Smooth muscle cell (in vitro differentiated cells): ENCODE measurements at regions not wholly inside any gene's neighbourhood (a gene's known extent, or its start where the extent isn't known, plus 50 kb on each side); places are given as distances from the start of the nearest gene placed in this dataset.

ENCODE experiments used
- DNase-seq: peaks from one replicate; lab custom pipeline; 2025; ENCODE audit not compliant: unreplicated experiment; lab: John Stamatoyannopoulos, UW
- H2AFZ ChIP-seq: fragments of 200-600 bp; sonication (generic); 2 replicates; pipeline ENCODE4 v1.6.0; 2016; ENCODE audit warnings: antibody characterized with exemption, low read depth, mild to moderate bottlenecking
- H3F3A ChIP-seq: fragments of 200-600 bp; sonication (generic); 2 replicates; pipeline ENCODE4 v1.6.0; 2017; ENCODE audit warnings: antibody characterized with exemption, low read depth
- H3K27ac ChIP-seq: fragments of 200-600 bp; sonication (generic); 2 replicates; pipeline ENCODE4 v1.5.1; 2016; ENCODE audit warnings: low read depth, mild to moderate bottlenecking
- H3K27me3 ChIP-seq: fragments of 200-600 bp; sonication (generic); 2 replicates; pipeline ENCODE4 v1.6.1; 2016; ENCODE audit warnings: low read depth, mild to moderate bottlenecking
- H3K36me3 ChIP-seq: fragments of 200-600 bp; sonication (generic); 2 replicates; pipeline ENCODE4 v1.5.1; 2016; ENCODE audit warnings: low read depth
- H3K4me1 ChIP-seq: fragments of 200-600 bp; sonication (generic); 2 replicates; pipeline ENCODE4 v1.5.1; 2016; ENCODE audit warnings: low read depth
- H3K4me2 ChIP-seq: fragments of 200-600 bp; sonication (generic); 2 replicates; pipeline ENCODE4 v1.6.0; 2016; ENCODE audit warnings: mild to moderate bottlenecking
- H3K4me3 ChIP-seq: fragments of 200-600 bp; sonication (generic); 2 replicates; pipeline ENCODE4 v1.5.1; 2016; ENCODE audit warnings: mild to moderate bottlenecking
- H3K79me2 ChIP-seq: fragments of 200-600 bp; sonication (generic); 2 replicates; pipeline ENCODE4 v1.6.0; 2016; ENCODE audit warnings: low read depth, mild to moderate bottlenecking
- H3K9ac ChIP-seq: fragments of 200-600 bp; sonication (generic); 2 replicates; pipeline ENCODE4 v1.6.0; 2016; ENCODE audit warnings: low read depth
- H3K9me3 ChIP-seq: fragments of 200-600 bp; sonication (generic); replicated peaks from 2 replicates; pipeline ENCODE4 v1.5.1; 2016; ENCODE audit warnings: low read depth
- H4K20me1 ChIP-seq: fragments of 200-600 bp; sonication (generic); 2 replicates; pipeline ENCODE4 v1.6.0; 2016; ENCODE audit warnings: low read depth
- WGBS: methylation state at CpG from one replicate; pipeline ENCODE4 v1.1.7; 2016; ENCODE audit warnings: low lambda C conversion rate; 5-methylcytosine and 5-hydroxymethylcytosine counted together
- TF ChIP-seq, protein P1 (sequence below): fragments of 200-600 bp; sonication (generic); IDR thresholded peaks from 2 replicates; pipeline ENCODE4 v1.5.1; 2017; ENCODE audit warnings: borderline replicate concordance, mild to moderate bottlenecking, antibody characterized with exemption; ENCODE audit not compliant: insufficient read depth, poor library complexity, severe bottlenecking

DNA sequence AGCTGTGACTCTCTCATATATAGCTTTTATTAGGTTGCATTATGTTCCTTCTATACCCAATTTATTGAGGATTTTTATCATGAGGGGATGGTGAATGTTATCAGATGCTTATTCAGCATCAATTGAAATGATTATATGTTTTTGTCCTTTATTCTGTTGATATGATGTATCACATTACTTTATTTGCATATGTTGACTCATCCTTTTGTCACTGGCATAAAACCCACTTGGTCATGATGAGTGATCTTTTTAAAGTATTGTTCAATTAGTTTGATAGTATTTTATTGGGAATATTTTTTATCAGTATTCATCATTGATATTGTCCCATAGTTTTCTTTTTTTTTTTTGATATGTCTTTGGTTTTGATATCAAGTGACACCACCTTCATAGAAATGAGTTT lies 529.9 kb downstream of the MMUT start:
- no peak overlapping the region for H3K27ac ChIP-seq
- H3K4me2 ChIP-seq = no peak overlapping the region
- no peak overlapping the region for H2AFZ ChIP-seq
- H3F3A ChIP-seq = no peaks in the 10 kb centered on the region
- no peak overlapping the region for H3K4me3 ChIP-seq
- H3K9ac ChIP-seq = no peak overlapping the region
- no peak for DNase-seq
- H3K27me3 ChIP-seq = no peaks in the 10 kb centered on the region
- TF ChIP-seq, protein P1, sequence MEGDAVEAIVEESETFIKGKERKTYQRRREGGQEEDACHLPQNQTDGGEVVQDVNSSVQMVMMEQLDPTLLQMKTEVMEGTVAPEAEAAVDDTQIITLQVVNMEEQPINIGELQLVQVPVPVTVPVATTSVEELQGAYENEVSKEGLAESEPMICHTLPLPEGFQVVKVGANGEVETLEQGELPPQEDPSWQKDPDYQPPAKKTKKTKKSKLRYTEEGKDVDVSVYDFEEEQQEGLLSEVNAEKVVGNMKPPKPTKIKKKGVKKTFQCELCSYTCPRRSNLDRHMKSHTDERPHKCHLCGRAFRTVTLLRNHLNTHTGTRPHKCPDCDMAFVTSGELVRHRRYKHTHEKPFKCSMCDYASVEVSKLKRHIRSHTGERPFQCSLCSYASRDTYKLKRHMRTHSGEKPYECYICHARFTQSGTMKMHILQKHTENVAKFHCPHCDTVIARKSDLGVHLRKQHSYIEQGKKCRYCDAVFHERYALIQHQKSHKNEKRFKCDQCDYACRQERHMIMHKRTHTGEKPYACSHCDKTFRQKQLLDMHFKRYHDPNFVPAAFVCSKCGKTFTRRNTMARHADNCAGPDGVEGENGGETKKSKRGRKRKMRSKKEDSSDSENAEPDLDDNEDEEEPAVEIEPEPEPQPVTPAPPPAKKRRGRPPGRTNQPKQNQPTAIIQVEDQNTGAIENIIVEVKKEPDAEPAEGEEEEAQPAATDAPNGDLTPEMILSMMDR = no peak
- H3K9me3 ChIP-seq = no peaks in the 10 kb centered on the region
- no peaks in the 10 kb centered on the region for H4K20me1 ChIP-seq
- H3K4me1 ChIP-seq = no peaks in the 10 kb centered on the region
- H3K36me3 ChIP-seq = no peaks in the 10 kb centered on the region
- no peaks in the 10 kb centered on the region for H3K79me2 ChIP-seq

DNA sequence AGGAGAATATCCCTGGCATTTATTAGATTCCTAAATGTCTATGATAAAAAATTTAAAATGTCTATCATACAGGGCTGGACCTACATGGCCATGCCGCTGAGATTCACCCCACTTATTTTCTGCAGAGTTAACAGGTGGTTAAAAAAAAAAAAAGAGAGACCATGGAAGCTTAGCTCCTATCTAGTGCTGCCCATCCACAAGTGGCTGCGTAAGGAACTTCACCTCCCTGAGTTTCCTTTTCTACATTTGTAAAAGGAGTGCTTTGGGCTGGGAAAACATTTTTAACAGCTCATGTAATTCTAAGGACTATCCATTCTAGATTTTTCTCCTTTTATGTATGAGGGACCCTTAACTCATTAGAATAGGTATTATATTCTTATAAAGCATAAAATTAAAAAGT lies 534.1 kb downstream of the MMUT start:
- TF ChIP-seq, protein P1 = no peak
- H3K4me3 ChIP-seq = no peak overlapping the region
- H3K36me3 ChIP-seq = no peaks in the 10 kb centered on the region
- no peak overlapping the region for H3K9ac ChIP-seq
- no peak for DNase-seq
- no peaks in the 10 kb centered on the region for H3K4me1 ChIP-seq
- H3K79me2 ChIP-seq = no peaks in the 10 kb centered on the region
- no peak overlapping the region for H2AFZ ChIP-seq
- no peaks in the 10 kb centered on the region for H4K20me1 ChIP-seq
- 63% methylated on average over 2 of the region's 2 CpGs for WGBS
- H3K9me3 ChIP-seq = no peaks in the 10 kb centered on the region
- H3K27me3 ChIP-seq = no peaks in the 10 kb centered on the region
- no peaks in the 10 kb centered on the region for H3F3A ChIP-seq
- H3K4me2 ChIP-seq = no peak overlapping the region
- no peak overlapping the region for H3K27ac ChIP-seq

DNA sequence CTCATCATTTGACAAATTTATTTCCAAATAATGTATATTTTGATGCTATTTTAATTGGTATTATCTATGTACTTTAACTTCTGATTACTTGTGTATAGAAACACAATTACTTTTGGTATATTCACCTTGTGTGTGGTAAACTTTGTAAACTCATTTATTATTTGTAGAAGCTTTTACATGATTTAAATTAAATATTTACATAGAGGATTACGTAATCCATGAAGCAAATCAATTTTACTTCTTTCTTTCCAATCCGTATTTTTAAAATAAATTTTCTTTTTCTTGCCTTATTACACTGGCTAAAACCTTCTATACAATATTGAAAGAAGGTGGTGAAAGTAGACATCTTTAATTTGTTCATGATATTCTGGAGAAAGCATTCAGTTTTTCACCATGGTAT lies 540.2 kb downstream of the MMUT start:
- WGBS = 73% methylated on average over 2 of the region's 2 CpGs
- Histone ChIP-seq H3K79me2 (no peaks in the 10 kb centered on the region), H3F3A (no peaks in the 10 kb centered on the region), H3K9me3 (no peaks in the 10 kb centered on the region), H3K27ac (no peak overlapping the region), H4K20me1 (no peaks in the 10 kb centered on the region), H3K4me3 (no peak overlapping the region), H3K36me3 (no peaks in the 10 kb centered on the region), H3K9ac (no peak overlapping the region), H3K4me1 (no peaks in the 10 kb centered on the region), H3K4me2 (no peak overlapping the region), H3K27me3 (no peaks in the 10 kb centered on the region), H2AFZ (no peak overlapping the region)
- TF ChIP-seq, protein P1 = no peak
- no peak for DNase-seq

DNA sequence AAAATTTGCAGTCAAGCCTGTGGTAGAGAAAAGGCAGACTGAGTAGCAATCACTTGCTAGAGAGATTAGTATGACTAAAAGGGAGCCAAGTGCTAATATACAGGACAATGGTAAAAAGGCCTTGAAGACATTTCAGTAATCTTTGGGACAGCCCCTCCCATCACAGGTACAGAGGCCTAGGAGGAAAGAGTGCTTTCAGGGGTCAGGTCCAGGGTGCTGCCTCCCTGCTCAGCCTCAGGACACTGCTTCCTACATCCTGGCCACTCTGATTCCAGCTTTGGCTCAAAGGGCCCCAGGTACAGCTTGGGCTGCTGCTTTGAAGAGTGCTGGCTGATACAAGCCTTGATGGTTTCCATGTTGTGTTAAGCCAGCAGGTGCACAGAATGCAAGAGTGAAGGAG lies 543.5 kb downstream of the MMUT start:
- TF ChIP-seq, protein P1 = no peak
- Histone ChIP-seq H2AFZ (no peak overlapping the region), H3K36me3 (no peaks in the 10 kb centered on the region), H3K27ac (no peak overlapping the region), H3K9ac (no peak overlapping the region), H3K4me1 (no peaks in the 10 kb centered on the region), H3F3A (no peaks in the 10 kb centered on the region), H3K27me3 (no peaks in the 10 kb centered on the region), H3K4me2 (no peak overlapping the region), H3K4me3 (no peak overlapping the region), H3K9me3 (no peaks in the 10 kb centered on the region), H3K79me2 (no peaks in the 10 kb centered on the region), H4K20me1 (no peaks in the 10 kb centered on the region)
- DNase-seq = no peak
